Ectodermal cell (in vitro differentiated cells): ENCODE measurements at regions not wholly inside any gene's neighbourhood (a gene's known extent, or its start where the extent isn't known, plus 50 kb on each side); places are given as distances from the start of the nearest gene placed in this dataset.

Experiments used
- H3K27ac ChIP-seq: 2 replicates; pipeline ENCODE4 v1.7.0; 2013; ENCODE audit warnings: mild to moderate bottlenecking, low read depth, low read length; ENCODE audit not compliant: insufficient read depth, poor library complexity, severe bottlenecking
- H3K27me3 ChIP-seq: 2 replicates; pipeline ENCODE4 v1.7.0; 2013; ENCODE audit warnings: mild to moderate bottlenecking, low read length; ENCODE audit not compliant: insufficient read depth, control insufficient read depth, poor library complexity, severe bottlenecking
- H3K36me3 ChIP-seq: one replicate; pipeline ENCODE4 v1.7.0; 2013; ENCODE audit warnings: low read length; ENCODE audit not compliant: control insufficient read depth, insufficient read depth
- H3K4me1 ChIP-seq: one replicate; pipeline ENCODE4 v1.7.0; 2013; ENCODE audit warnings: low read length; ENCODE audit not compliant: control insufficient read depth, insufficient read depth
- H3K4me3 ChIP-seq: 2 replicates; pipeline ENCODE4 v1.7.0; 2013; ENCODE audit warnings: low read depth, low read length, control low read depth; ENCODE audit not compliant: insufficient read depth
- H3K9me3 ChIP-seq: 2 replicates; pipeline ENCODE4 v1.7.0; 2013; ENCODE audit warnings: mild to moderate bottlenecking, low read length, moderate library complexity; ENCODE audit not compliant: control insufficient read depth
- WGBS, 2 experiments: methylation state at CpG; one replicate each; pipeline ENCODE4 v1.1.7; 2013; ENCODE audit warnings: missing lambda C conversion rate in 2 of 2; 5-methylcytosine and 5-hydroxymethylcytosine counted together

- Histone ChIP-seq H3K36me3 (no peaks in the 10 kb centered on the region), H3K4me3 (no peak overlapping the region), H3K27me3 (no peaks in the 10 kb centered on the region), H3K9me3 (no peaks in the 10 kb centered on the region), H3K4me1 (no peaks in the 10 kb centered on the region), H3K27ac (no peak overlapping the region)
- WGBS, 2 experiments, result 91 to 97% methylated on average over 4 of the region's 4 CpGs
Measured at GRCh38 chr7:142546452-142546851, 202.8 kb upstream of the PRSS1 start.

- WGBS, 2 experiments, result 83 to 89% methylated on average over 2 of the region's 2 CpGs
- Histone ChIP-seq H3K9me3 (no peaks in the 10 kb centered on the region), H3K4me1 (no peaks in the 10 kb centered on the region), H3K36me3 (no peaks in the 10 kb centered on the region), H3K4me3 (no peak overlapping the region), H3K27me3 (no peaks in the 10 kb centered on the region), H3K27ac (no peak overlapping the region)
Measured at GRCh38 chr7:142542942-142543341, 206.3 kb upstream of the PRSS1 start.

- no peaks in the 10 kb centered on the region for H3K27me3 ChIP-seq
- H3K9me3 ChIP-seq, result no peaks in the 10 kb centered on the region
- H3K4me3 ChIP-seq, result no peak overlapping the region
- 70 to 79% methylated on average over 1 of the region's 1 CpG for WGBS, 2 experiments
- no peaks in the 10 kb centered on the region for H3K36me3 ChIP-seq
- H3K4me1 ChIP-seq, result no peaks in the 10 kb centered on the region
- H3K27ac ChIP-seq, result no peak overlapping the region
Measured at GRCh38 chr7:142542105-142542504, 207.2 kb upstream of the PRSS1 start.

- H3K9me3 ChIP-seq, result no peaks in the 10 kb centered on the region
- no peaks in the 10 kb centered on the region for H3K4me1 ChIP-seq
- H3K36me3 ChIP-seq, result no peaks in the 10 kb centered on the region
- no peak overlapping the region for H3K27ac ChIP-seq
- WGBS, 2 experiments, result 84 to 94% methylated on average over 2 of the region's 2 CpGs
- no peaks in the 10 kb centered on the region for H3K27me3 ChIP-seq
- no peak overlapping the region for H3K4me3 ChIP-seq
Measured at GRCh38 chr7:142540371-142540770, 208.9 kb upstream of the PRSS1 start.

- WGBS, 2 experiments, result 80 to 83% methylated on average over 1 of the region's 1 CpG
Measured at GRCh38 chr7:142539901-142540300, 209.4 kb upstream of the PRSS1 start.

GRCh38 chr7:142537760-142538159 is 211.5 kb upstream of the PRSS1 start:
- Histone ChIP-seq H3K27ac (no peak overlapping the region), H3K36me3 (no peaks in the 10 kb centered on the region), H3K27me3 (no peaks in the 10 kb centered on the region), H3K4me1 (no peaks in the 10 kb centered on the region), H3K9me3 (no peaks in the 10 kb centered on the region), H3K4me3 (no peak overlapping the region)
- 96 to 100% methylated on average over 1 of the region's 1 CpG for WGBS, 2 experiments

More at GRCh38 chr7:142539901-142540300, 209.4 kb upstream of the PRSS1 start:
- no peak overlapping the region for H3K4me3 ChIP-seq
- H3K36me3 ChIP-seq, result no peaks in the 10 kb centered on the region
- H3K9me3 ChIP-seq, result no peaks in the 10 kb centered on the region
- H3K27ac ChIP-seq, result no peak overlapping the region
- no peaks in the 10 kb centered on the region for H3K4me1 ChIP-seq
- no peaks in the 10 kb centered on the region for H3K27me3 ChIP-seq

- no peak overlapping the region for H3K4me3 ChIP-seq
- H3K27me3 ChIP-seq, result no peaks in the 10 kb centered on the region
- no peaks in the 10 kb centered on the region for H3K36me3 ChIP-seq
- WGBS, 2 experiments, result 38 to 43% methylated on average over 7 of the region's 7 CpGs
- no peaks in the 10 kb centered on the region for H3K4me1 ChIP-seq
- H3K27ac ChIP-seq, result no peak overlapping the region
- no peaks in the 10 kb centered on the region for H3K9me3 ChIP-seq
Measured at GRCh38 chr7:142535123-142535779, 214.0 kb upstream of the PRSS1 start.

- Histone ChIP-seq H3K9me3 (no peaks in the 10 kb centered on the region), H3K4me1 (no peaks in the 10 kb centered on the region)
Measured at GRCh38 chr7:142534726-142535122, 214.5 kb upstream of the PRSS1 start.

GRCh38 chr7:142533920-142534319 is 215.4 kb upstream of the PRSS1 start:
- no peak overlapping the region for H3K4me3 ChIP-seq
- no peaks in the 10 kb centered on the region for H3K9me3 ChIP-seq
- H3K4me1 ChIP-seq, result no peaks in the 10 kb centered on the region
- H3K27me3 ChIP-seq, result no peaks in the 10 kb centered on the region
- 90% methylated on average over 1 of the region's 2 CpGs; no CpG with 5 or more reads in 1 of the 2 experiments for WGBS, 2 experiments
- H3K36me3 ChIP-seq, result no peaks in the 10 kb centered on the region
- no peak overlapping the region for H3K27ac ChIP-seq

More at GRCh38 chr7:142534726-142535122, 214.5 kb upstream of the PRSS1 start:
- no peak overlapping the region for H3K4me3 ChIP-seq
- H3K27me3 ChIP-seq, result no peaks in the 10 kb centered on the region
- H3K36me3 ChIP-seq, result no peaks in the 10 kb centered on the region
- no peak overlapping the region for H3K27ac ChIP-seq

GRCh38 chr7:142529591-142529990 is 219.7 kb upstream of the PRSS1 start:
- Histone ChIP-seq H3K4me3 (no peak overlapping the region), H3K9me3 (no peaks in the 10 kb centered on the region), H3K27me3 (no peaks in the 10 kb centered on the region), H3K4me1 (no peaks in the 10 kb centered on the region), H3K36me3 (no peaks in the 10 kb centered on the region), H3K27ac (no peak overlapping the region)
- 87 to 89% methylated on average over 4 of the region's 4 CpGs for WGBS, 2 experiments
